Trophoblast cell (in vitro differentiated cells and primary cell): ENCODE measurements at regions not wholly inside any gene's neighbourhood (a gene's known extent, or its start where the extent isn't known, plus 50 kb on each side); places are given as distances from the start of the nearest gene placed in this dataset.
"Not testable (repeated sequence)": the region's sequence is repeated elsewhere in the genome, so short reads cannot be mapped to it uniquely, and the experiment has no call there.

ENCODE experiments used
- DNase-seq, 2 donors: peaks; one replicate each; pipeline ENCODE4 v3.0.0-alpha.2; 2016
- H2AFZ ChIP-seq: 2 replicates; pipeline ENCODE4 v1.6.1; 2013; ENCODE audit warnings: low read length, moderate library complexity, mild to moderate bottlenecking; ENCODE audit not compliant: insufficient read depth, poor library complexity
- H2AK5ac ChIP-seq: 2 replicates; pipeline ENCODE4 v1.6.1; 2013; ENCODE audit warnings: mild to moderate bottlenecking, low read length
- H2BK120ac ChIP-seq: 2 replicates; pipeline ENCODE4 v1.6.1; 2013; ENCODE audit warnings: low read length, mild to moderate bottlenecking, moderate library complexity; ENCODE audit not compliant: insufficient read depth, poor library complexity
- H2BK12ac ChIP-seq: 2 replicates; pipeline ENCODE4 v1.6.1; 2013; ENCODE audit warnings: mild to moderate bottlenecking, low read length, moderate library complexity
- H2BK5ac ChIP-seq: 2 replicates; pipeline ENCODE4 v1.6.1; 2013; ENCODE audit warnings: low read length, low read depth, moderate library complexity, mild to moderate bottlenecking; ENCODE audit not compliant: poor library complexity
- H3K14ac ChIP-seq: 2 replicates; pipeline ENCODE4 v1.6.1; 2013; ENCODE audit warnings: mild to moderate bottlenecking, low read length
- H3K18ac ChIP-seq: 2 replicates; pipeline ENCODE4 v1.6.1; 2013; ENCODE audit warnings: mild to moderate bottlenecking, low read length
- H3K23ac ChIP-seq: 2 replicates; pipeline ENCODE4 v1.6.1; 2013; ENCODE audit warnings: low read length
- H3K27ac ChIP-seq: 2 replicates; pipeline ENCODE4 v1.5.1; 2013; ENCODE audit warnings: low read depth, mild to moderate bottlenecking, inconsistent platforms, low read length, moderate library complexity
- H3K27me3 ChIP-seq: 2 replicates; pipeline ENCODE4 v1.6.1; 2013; ENCODE audit warnings: inconsistent platforms, mild to moderate bottlenecking, low read length, moderate library complexity; ENCODE audit not compliant: insufficient read depth
- H3K36me3 ChIP-seq, 2 experiments: 1 replicate in 1 of 2; 2 replicates in 1 of 2; pipeline ENCODE4 v1.6.1; 2013; ENCODE audit warnings: low read length in 2 of 2, mild to moderate bottlenecking in 2 of 2, moderate library complexity in 1 of 2; ENCODE audit not compliant: insufficient read depth in 2 of 2, control insufficient read depth in 1 of 2
- H3K4ac ChIP-seq: 2 replicates; pipeline ENCODE4 v1.6.1; 2013; ENCODE audit warnings: low read depth, mild to moderate bottlenecking, low read length, moderate library complexity
- H3K4me1 ChIP-seq, 2 experiments: 1 replicate in 1 of 2; 2 replicates in 1 of 2; pipeline ENCODE4 v1.6.1; 2013; ENCODE audit warnings: low read length in 2 of 2, mild to moderate bottlenecking in 2 of 2, moderate library complexity in 1 of 2; ENCODE audit not compliant: insufficient read depth in 2 of 2, control insufficient read depth in 1 of 2
- H3K4me2 ChIP-seq: 2 replicates; pipeline ENCODE4 v1.6.1; 2013; ENCODE audit warnings: inconsistent platforms, mild to moderate bottlenecking, low read length, moderate library complexity
- H3K4me3 ChIP-seq: 2 replicates; pipeline ENCODE4 v1.5.1; 2013; ENCODE audit warnings: mild to moderate bottlenecking, low read depth, low read length, inconsistent platforms
- H3K79me1 ChIP-seq: one replicate; pipeline ENCODE4 v1.6.1; 2013; ENCODE audit warnings: low read length
- H3K79me2 ChIP-seq: 2 replicates; pipeline ENCODE4 v1.6.1; 2013; ENCODE audit warnings: low read length, mild to moderate bottlenecking; ENCODE audit not compliant: control insufficient read depth, insufficient read depth, poor library complexity
- H3K9ac ChIP-seq: 2 replicates; pipeline ENCODE4 v1.6.1; 2013; ENCODE audit warnings: mild to moderate bottlenecking, low read length
- H3K9me3 ChIP-seq: 2 replicates; pipeline ENCODE4 v1.6.1; 2013; ENCODE audit warnings: low read depth, mild to moderate bottlenecking, control low read depth, inconsistent platforms, low read length; ENCODE audit not compliant: insufficient read depth
- H4K12ac ChIP-seq: 2 replicates; pipeline ENCODE4 v1.6.1; 2013; ENCODE audit warnings: low read depth, mild to moderate bottlenecking, low read length, moderate library complexity
- H4K8ac ChIP-seq: 2 replicates; pipeline ENCODE4 v1.6.1; 2013; ENCODE audit warnings: low read depth, mild to moderate bottlenecking, low read length, moderate library complexity
- H4K91ac ChIP-seq: one replicate; pipeline ENCODE4 v1.6.1; 2013; ENCODE audit warnings: low read depth, mild to moderate bottlenecking, low read length, moderate library complexity
- WGBS: extraction: QIAGEN DNeasy Blood & Tissue Kit; methylation state at CpG from one replicate; pipeline ENCODE4 v1.1.7; 2013; ENCODE audit warnings: missing lambda C conversion rate; ENCODE audit not compliant: insufficient read length, insufficient coverage; ENCODE audit errors: extremely low coverage; 5-methylcytosine and 5-hydroxymethylcytosine counted together

GRCh38 chr4:33130662-33131061 is 2410.5 kb downstream of the PCDH7 start:
- not testable (repeated sequence) for H4K91ac ChIP-seq, H3K14ac ChIP-seq, H3K4ac ChIP-seq, H3K36me3 ChIP-seq, H3K79me2 ChIP-seq, H3K23ac ChIP-seq, H2BK5ac ChIP-seq, H3K9ac ChIP-seq, H3K9me3 ChIP-seq, H4K8ac ChIP-seq, H2AFZ ChIP-seq, H2AK5ac ChIP-seq, H3K4me2 ChIP-seq, H3K27ac ChIP-seq, H4K12ac ChIP-seq, H3K4me1 ChIP-seq, H3K4me3 ChIP-seq, H2BK120ac ChIP-seq, H3K27me3 ChIP-seq, H2BK12ac ChIP-seq, H3K18ac ChIP-seq, DNase-seq, H3K79me1 ChIP-seq
- WGBS = no CpG with 5 or more reads among the region's 1 CpG

DNA sequence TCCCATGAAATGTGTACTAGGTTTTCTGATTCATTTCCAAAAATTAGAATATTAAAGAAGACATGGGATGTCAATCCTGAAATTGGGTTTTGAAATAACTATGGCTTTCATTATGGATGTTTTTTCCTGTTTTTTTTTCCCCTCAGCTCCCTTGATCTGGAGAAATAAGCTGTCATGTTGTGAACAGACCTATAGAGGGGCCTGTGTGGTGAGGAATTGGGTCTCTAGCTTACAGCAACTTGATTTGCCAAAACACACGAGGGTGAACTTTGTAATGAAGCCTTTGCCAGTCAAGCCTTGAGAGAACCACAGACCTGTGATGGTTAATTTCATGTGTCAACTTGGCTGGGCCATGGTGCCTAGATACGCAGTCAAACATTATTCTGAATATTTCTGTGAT is 2413.6 kb downstream of the PCDH7 start:
- Histone ChIP-seq H3K4me3 (no peak overlapping the region), H3K23ac (no peak overlapping the region), H3K79me2 (no peaks in the 10 kb centered on the region), H2BK5ac (no peak overlapping the region), H2AFZ (no peak overlapping the region), H4K8ac (no peak overlapping the region), H2BK120ac (no peak overlapping the region), H4K91ac (no peak overlapping the region), H2BK12ac (no peak overlapping the region), H2AK5ac (no peak overlapping the region), H3K4me2 (no peak overlapping the region), H3K36me3 (no peaks in the 10 kb centered on the region), H3K79me1 (no peaks in the 10 kb centered on the region), H3K4me1 (no peaks in the 10 kb centered on the region), H3K9ac (no peak overlapping the region), H3K14ac (no peak overlapping the region), H3K27me3 (no peaks in the 10 kb centered on the region), H3K18ac (no peak overlapping the region), H3K4ac (no peak overlapping the region), H3K9me3 (no peaks in the 10 kb centered on the region), H3K27ac (no peak overlapping the region), H4K12ac (no peak overlapping the region)
- no CpG with 5 or more reads among the region's 2 CpGs for WGBS
- no peak for DNase-seq

GRCh38 chr4:33134366-33134765 is 2414.2 kb downstream of the PCDH7 start:
- Histone ChIP-seq H2BK120ac (no peak overlapping the region), H3K14ac (no peak overlapping the region), H3K27ac (no peak overlapping the region), H3K4me2 (no peak overlapping the region), H3K18ac (no peak overlapping the region), H4K8ac (no peak overlapping the region), H3K4me3 (no peak overlapping the region), H3K79me1 (no peaks in the 10 kb centered on the region), H3K79me2 (no peaks in the 10 kb centered on the region), H3K9ac (no peak overlapping the region), H3K4me1 (no peaks in the 10 kb centered on the region), H4K91ac (no peak overlapping the region), H3K9me3 (no peaks in the 10 kb centered on the region), H2BK12ac (no peak overlapping the region), H3K27me3 (no peaks in the 10 kb centered on the region), H2BK5ac (no peak overlapping the region), H3K23ac (no peak overlapping the region), H2AK5ac (no peak overlapping the region), H4K12ac (no peak overlapping the region), H3K4ac (no peak overlapping the region), H2AFZ (no peak overlapping the region), H3K36me3 (no peaks in the 10 kb centered on the region)
- WGBS = no CpG with 5 or more reads among the region's 1 CpG
- DNase-seq = no peak

DNA sequence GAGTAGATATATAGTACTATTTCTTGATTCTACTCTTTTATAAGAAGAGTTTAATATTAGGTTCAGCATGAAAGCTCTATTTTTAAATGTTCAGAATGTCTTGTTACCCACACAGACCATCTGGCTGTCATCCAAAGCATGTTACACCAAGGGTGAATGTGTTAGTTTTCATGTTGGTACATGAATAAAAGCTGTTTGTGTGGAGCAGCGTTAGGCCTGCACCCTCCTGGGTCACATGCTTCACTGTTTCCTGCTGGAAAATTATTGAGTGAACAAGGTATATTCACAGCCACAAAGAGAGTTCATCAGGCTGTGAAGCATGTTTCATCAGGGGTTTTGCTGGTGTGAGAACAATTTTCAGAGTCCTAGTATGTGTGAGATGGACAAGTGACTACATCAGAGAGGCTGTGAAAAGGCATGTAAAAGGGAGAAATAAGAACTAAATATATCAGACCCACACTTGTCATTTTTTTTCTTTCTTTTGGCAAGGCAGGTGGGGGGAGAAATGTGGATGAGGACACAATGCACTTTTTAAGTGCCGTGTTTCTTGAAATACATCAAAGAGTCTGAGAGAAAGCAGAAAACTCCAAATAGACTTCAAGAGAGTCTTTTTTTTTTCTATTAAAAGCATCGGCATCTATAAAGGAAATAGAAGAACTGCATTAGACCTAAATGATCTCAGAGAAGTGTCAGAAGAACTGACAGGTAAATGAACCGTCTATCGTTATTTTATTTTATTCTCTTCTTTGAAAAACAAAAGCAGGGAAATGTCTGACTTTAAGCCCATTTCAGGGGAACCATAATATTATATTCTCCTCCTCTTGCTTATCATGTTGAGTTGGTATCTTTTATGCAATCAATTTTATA is 2429.7 kb downstream of the PCDH7 start:
- H3K4ac ChIP-seq = no peak overlapping the region
- no peak for DNase-seq
- H2AK5ac ChIP-seq = no peak overlapping the region

More for the DNA sequence above, 2429.7 kb downstream of the PCDH7 start:
- H3K4me1 ChIP-seq = no peaks in the 10 kb centered on the region
- no CpG with 5 or more reads among the region's 5 CpGs for whole genome bisulfite sequencing
- no peak overlapping the region for H3K4me3 ChIP-seq
- no peaks in the 10 kb centered on the region for H3K79me1 ChIP-seq
- H4K8ac ChIP-seq = no peak overlapping the region
- H3K36me3 ChIP-seq = no peaks in the 10 kb centered on the region
- H3K9ac ChIP-seq = no peak overlapping the region
- no peaks in the 10 kb centered on the region for H3K9me3 ChIP-seq
- H4K12ac ChIP-seq = no peak overlapping the region
- no peak overlapping the region for H3K14ac ChIP-seq
- H2BK12ac ChIP-seq = no peak overlapping the region
- H2BK120ac ChIP-seq = no peak overlapping the region
- H3K79me2 ChIP-seq = no peaks in the 10 kb centered on the region
- H3K27me3 ChIP-seq = no peaks in the 10 kb centered on the region
- H3K4me2 ChIP-seq = no peak overlapping the region
- H2AFZ ChIP-seq = no peak overlapping the region
- H2BK5ac ChIP-seq = no peak overlapping the region
- H3K27ac ChIP-seq = no peak overlapping the region
- H3K23ac ChIP-seq = no peak overlapping the region
- no peak overlapping the region for H3K18ac ChIP-seq
- H4K91ac ChIP-seq = no peak overlapping the region
